GM12891 (cell line): ENCODE measurements at regions not wholly inside any gene's neighbourhood (a gene's known extent, or its start where the extent isn't known, plus 50 kb on each side); places are given as distances from the start of the nearest gene placed in this dataset.

Experiments
- PAX5 ChIP-seq: IDR thresholded peaks from 2 replicates; pipeline ENCODE4 v1.6.1; 2011; ENCODE audit warnings: low read length, moderate library complexity, mild to moderate bottlenecking; ENCODE audit not compliant: insufficient read depth, severe bottlenecking
- POLR2A ChIP-seq: IDR thresholded peaks from 2 replicates; pipeline ENCODE4 v1.6.1; 2011; ENCODE audit warnings: low read depth, low read length, control low read depth
- POLR2AphosphoS5 ChIP-seq: IDR thresholded peaks from 2 replicates; pipeline ENCODE4 v1.6.1; 2011; ENCODE audit warnings: low read depth, low read length, control low read depth
- POU2F2 ChIP-seq: IDR thresholded peaks from 2 replicates; pipeline ENCODE4 v1.6.1; 2011; ENCODE audit warnings: low read depth, mild to moderate bottlenecking, control low read depth, low read length, moderate library complexity
- SPI1 ChIP-seq: IDR thresholded peaks from 2 replicates; pipeline ENCODE4 v1.6.1; 2011; ENCODE audit warnings: low read depth, low read length, control low read depth
- TAF1 ChIP-seq: IDR thresholded peaks from 2 replicates; pipeline ENCODE4 v1.6.1; 2011; ENCODE audit warnings: low read depth, low read length, control low read depth

GRCh38 chr5:100446879-100447430, 88.2 kb upstream of the FAM174A start:
- TF ChIP-seq POLR2A (no peak), TAF1 (no peak), POLR2AphosphoS5 (no peak), PAX5 (no peak), SPI1 (no peak), POU2F2 (no peak)
